Astrocyte of the cerebellum (primary cell): ENCODE measurements at regions not wholly inside any gene's neighbourhood (a gene's known extent, or its start where the extent isn't known, plus 50 kb on each side); places are given as distances from the start of the nearest gene placed in this dataset.
"Not testable (repeated sequence)": the region's sequence is repeated elsewhere in the genome, so short reads cannot be mapped to it uniquely, and the experiment has no call there.

ENCODE experiments used
- DNase-seq: peaks from one replicate; pipeline ENCODE4 v3.0.0-alpha.2; 2011; ENCODE audit warnings: low read depth
- H3K4me3 ChIP-seq: 2 replicates; pipeline ENCODE4 v1.5.1; 2011; ENCODE audit warnings: mild to moderate bottlenecking, low read depth, low read length, moderate library complexity
- CTCF ChIP-seq: IDR thresholded peaks from 2 replicates; pipeline ENCODE4 v1.5.1; 2012; ENCODE audit warnings: low read length, low read depth, moderate library complexity, mild to moderate bottlenecking; ENCODE audit errors: missing control alignments
- in situ Hi-C: cut with HindIII; loops from 2 replicates; pipeline ENCODE4 v1.10.0; 2017; ENCODE audit warnings: low sequenced_read_pairs

DNA sequence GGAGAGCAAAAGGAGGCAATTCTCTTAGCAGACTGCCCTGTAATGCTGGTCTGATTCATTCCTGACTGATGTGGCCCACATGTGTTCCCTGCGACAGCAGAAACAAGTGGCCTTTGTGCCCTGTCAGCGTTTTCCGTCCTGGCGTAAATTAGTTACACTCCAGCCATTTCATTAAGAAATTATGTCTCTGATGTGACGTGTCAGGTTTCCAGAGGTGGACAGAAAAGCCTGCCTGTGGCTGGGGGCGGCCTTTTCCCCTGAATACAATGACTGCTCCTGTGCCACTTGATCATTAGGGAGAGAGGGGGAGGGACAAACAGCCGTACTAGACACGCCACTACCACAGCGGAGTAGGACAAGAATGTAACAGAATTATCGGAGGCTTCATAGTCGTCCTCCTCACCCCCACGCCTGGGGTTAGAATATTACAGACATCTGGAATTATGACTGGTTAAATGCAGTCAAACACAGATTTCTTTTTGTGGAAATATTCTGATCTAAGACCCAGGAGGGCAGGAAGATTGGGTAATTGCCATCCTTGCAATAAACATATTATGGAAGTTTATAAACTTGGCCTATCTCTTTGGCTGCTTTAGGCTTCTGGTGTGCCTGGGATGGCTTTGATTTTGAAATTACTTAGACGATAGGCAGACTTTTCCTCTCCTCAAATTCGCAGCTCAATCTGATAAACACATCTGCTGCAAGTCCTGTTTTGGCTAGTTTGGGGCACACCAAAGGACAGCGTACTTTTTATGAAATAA, 146.2 kb upstream of the BCOR start:
- DNase-seq: no peak
- in situ Hi-C loops: no loop called here
- TF ChIP-seq CTCF: no peak
- H3K4me3 ChIP-seq: no peak overlapping the region

DNA sequence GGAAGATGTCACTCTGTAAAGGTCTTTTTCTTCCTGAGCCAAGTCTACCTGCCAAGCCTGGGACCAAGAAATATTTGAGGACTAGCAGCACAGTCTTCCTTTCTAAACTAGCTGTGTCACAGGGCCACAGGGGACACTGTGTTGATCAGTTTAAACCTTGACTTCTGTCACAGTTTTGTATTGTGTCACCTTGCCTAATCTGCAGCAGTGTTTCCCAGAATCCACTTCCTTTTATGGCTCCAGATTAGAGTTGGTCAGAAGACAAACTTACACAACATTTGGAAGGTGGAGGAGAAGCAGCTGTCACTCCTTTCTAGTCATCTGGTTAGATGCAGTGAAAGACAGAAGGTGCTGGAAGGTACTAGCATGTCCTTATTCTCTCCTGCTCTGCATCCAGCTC, 143.1 kb upstream of the BCOR start:
- no peak for TF ChIP-seq CTCF
- H3K4me3 ChIP-seq: no peak overlapping the region
- in situ Hi-C loops: no loop called here
- DNase-seq: no peak

GRCh38 chrX:40237731-40238178, 140.0 kb upstream of the BCOR start:
- no peak for TF ChIP-seq CTCF
- in situ Hi-C loops: no loop called here
- H3K4me3 ChIP-seq: no peak overlapping the region
- no peak for DNase-seq

GRCh38 chrX:40230646-40231045, 132.9 kb upstream of the BCOR start:
- no peak overlapping the region for H3K4me3 ChIP-seq
- no peak for TF ChIP-seq CTCF
- no peak for DNase-seq
- in situ Hi-C loops: no loop called here

DNA sequence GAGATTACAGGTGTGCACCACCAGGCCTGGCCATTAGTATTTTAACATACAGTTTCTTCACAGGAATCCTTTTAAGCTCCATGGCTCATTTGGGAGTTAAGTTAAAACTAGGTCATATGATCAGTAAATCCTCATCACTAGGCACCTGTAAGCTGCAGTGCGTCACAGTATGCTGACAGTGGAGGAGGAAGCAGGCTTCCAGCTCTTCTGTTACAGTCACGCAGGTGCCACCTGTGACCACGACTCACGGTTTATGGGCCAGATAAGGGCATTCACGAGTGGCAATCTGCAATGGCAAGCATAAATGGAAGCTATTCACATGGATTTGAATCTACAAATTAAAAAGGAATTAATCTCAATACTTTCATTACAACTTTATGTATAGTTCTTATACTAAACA, 129.4 kb upstream of the BCOR start:
- no peak for TF ChIP-seq CTCF
- H3K4me3 ChIP-seq: no peak overlapping the region
- DNase-seq: no peak
- in situ Hi-C loops: no loop called here

- no peak overlapping the region for H3K4me3 ChIP-seq
- TF ChIP-seq CTCF: no peak
- no peak for DNase-seq
- in situ Hi-C loops: no loop called here
These were observed 126.9 kb upstream of the BCOR start for GRCh38 chrX:40224658-40225057.

DNA sequence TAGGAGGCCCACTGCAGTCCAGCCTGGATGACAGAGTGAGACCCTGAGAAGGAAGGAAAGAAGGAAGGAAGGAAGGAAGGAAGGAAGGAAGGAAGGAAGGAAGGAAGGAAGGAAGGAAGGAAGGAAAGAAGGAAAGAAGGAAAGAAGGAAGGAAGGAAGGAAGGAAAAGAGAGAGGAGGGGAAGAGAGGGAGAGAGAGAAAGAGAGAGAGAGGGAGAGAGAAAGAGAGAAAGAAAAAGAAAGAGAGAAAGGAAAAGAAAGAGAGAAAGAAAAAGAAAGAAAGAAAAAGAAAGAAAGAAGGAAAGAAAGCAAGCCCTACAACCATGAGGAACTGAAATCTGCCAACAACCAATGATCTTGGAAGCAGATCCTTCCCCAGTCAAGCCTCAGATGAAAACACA, 124.9 kb upstream of the BCOR start:
- in situ Hi-C loops: not testable (repeated sequence)

More for the DNA sequence above, 124.9 kb upstream of the BCOR start:
- DNase-seq, H3K4me3 ChIP-seq: not testable (repeated sequence)
